Thyroid gland (tissue), 4 donors: ENCODE measurements at regions not wholly inside any gene's neighbourhood (a gene's known extent, or its start where the extent isn't known, plus 50 kb on each side); places are given as distances from the start of the nearest gene placed in this dataset.

Source experiments
- POLR2A ChIP-seq, 2 donors: fragments of 450-650 bp; IDR thresholded peaks; one replicate each; pipeline ENCODE4 v1.6.1; 2017; ENCODE audit warnings: antibody characterized with exemption in 2 of 2, mild to moderate bottlenecking in 2 of 2, moderate library complexity in 1 of 2
- TF ChIP-seq, protein P1 (sequence below), 6 experiments: fragments of 200-600 bp in 3 of 6; fragments of 450-650 bp in 3 of 6; sonication (generic) in 3 of 6; IDR thresholded peaks; one replicate each; pipeline ENCODE4 v1.5.1; 2016 to 2019; ENCODE audit warnings: antibody characterized with exemption in 6 of 6, mild to moderate bottlenecking in 2 of 6, inconsistent platforms in 1 of 6, moderate library complexity in 1 of 6

- no peak for TF ChIP-seq POLR2A (IDR thresholded peaks at IDR 0.05)
- TF ChIP-seq, protein P1, sequence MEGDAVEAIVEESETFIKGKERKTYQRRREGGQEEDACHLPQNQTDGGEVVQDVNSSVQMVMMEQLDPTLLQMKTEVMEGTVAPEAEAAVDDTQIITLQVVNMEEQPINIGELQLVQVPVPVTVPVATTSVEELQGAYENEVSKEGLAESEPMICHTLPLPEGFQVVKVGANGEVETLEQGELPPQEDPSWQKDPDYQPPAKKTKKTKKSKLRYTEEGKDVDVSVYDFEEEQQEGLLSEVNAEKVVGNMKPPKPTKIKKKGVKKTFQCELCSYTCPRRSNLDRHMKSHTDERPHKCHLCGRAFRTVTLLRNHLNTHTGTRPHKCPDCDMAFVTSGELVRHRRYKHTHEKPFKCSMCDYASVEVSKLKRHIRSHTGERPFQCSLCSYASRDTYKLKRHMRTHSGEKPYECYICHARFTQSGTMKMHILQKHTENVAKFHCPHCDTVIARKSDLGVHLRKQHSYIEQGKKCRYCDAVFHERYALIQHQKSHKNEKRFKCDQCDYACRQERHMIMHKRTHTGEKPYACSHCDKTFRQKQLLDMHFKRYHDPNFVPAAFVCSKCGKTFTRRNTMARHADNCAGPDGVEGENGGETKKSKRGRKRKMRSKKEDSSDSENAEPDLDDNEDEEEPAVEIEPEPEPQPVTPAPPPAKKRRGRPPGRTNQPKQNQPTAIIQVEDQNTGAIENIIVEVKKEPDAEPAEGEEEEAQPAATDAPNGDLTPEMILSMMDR (IDR thresholded peaks at IDR 0.05): no peak
These were observed 59.3 kb upstream of the LHX8 start for GRCh38 chr1:75074831-75075395.
